ENCODE measurements at regions not wholly inside any gene's neighbourhood (a gene's known extent, or its start where the extent isn't known, plus 50 kb on each side); places are given as distances from the start of the nearest gene placed in this dataset.
"Not testable (repeated sequence)": the region's sequence is repeated elsewhere in the genome, so short reads cannot be mapped to it uniquely, and the experiment has no call there.

DNA sequence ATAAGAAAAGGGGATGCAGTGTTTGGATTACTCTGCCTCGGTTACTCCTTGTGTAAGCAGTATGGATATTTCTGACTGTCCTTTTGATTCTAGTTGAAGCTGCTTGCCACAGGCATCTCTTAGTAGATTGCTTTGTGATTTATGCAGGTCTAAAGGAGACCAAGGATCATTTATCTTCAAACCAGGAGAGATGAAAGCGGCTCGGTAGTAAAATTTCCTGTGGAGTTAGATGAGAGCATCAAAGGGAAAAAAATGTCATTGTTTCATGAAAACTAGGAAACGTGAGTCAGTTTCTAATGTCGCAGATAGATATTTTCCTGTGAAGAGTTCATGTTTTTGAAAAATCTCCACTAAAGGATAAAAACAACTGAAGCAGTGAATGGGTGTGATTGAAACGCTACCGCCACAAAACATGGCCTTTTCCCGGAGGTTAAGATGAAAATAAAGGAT lies 254.0 kb upstream of the TBL1XR1 start:
- no peak overlapping the region for H3K4me3 Mint-ChIP-seq (ENCODE audit: low read depth, unreplicated experiment)
- CTCF ChIA-PET = no interaction called here
- H3K27ac Mint-ChIP-seq (ENCODE audit: unreplicated experiment) = no peak overlapping the region
- intact Hi-C loops (cut with micrococcal nuclease; ENCODE audit: unreplicated experiment) = no loop called here
- peaks cover 2% of the 10 kb centered on the region for H3K9me3 Mint-ChIP-seq (ENCODE audit: low read depth, unreplicated experiment)
- H3K4me1 Mint-ChIP-seq (ENCODE audit: low read depth, unreplicated experiment) = peaks cover 25% of the 10 kb centered on the region
- H3K36me3 Mint-ChIP-seq (ENCODE audit: insufficient read depth, unreplicated experiment) = peaks cover 12% of the 10 kb centered on the region
- TF ChIP-seq, protein P1, sequence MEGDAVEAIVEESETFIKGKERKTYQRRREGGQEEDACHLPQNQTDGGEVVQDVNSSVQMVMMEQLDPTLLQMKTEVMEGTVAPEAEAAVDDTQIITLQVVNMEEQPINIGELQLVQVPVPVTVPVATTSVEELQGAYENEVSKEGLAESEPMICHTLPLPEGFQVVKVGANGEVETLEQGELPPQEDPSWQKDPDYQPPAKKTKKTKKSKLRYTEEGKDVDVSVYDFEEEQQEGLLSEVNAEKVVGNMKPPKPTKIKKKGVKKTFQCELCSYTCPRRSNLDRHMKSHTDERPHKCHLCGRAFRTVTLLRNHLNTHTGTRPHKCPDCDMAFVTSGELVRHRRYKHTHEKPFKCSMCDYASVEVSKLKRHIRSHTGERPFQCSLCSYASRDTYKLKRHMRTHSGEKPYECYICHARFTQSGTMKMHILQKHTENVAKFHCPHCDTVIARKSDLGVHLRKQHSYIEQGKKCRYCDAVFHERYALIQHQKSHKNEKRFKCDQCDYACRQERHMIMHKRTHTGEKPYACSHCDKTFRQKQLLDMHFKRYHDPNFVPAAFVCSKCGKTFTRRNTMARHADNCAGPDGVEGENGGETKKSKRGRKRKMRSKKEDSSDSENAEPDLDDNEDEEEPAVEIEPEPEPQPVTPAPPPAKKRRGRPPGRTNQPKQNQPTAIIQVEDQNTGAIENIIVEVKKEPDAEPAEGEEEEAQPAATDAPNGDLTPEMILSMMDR (IDR thresholded peaks at IDR 0.05; ENCODE audit: unreplicated experiment) = no peak
- DNase-seq = no peak
- H3K27me3 Mint-ChIP-seq (ENCODE audit: unreplicated experiment) = no peaks in the 10 kb centered on the region
- no TSS peak for BruUV-seq (replicated peaks)

DNA sequence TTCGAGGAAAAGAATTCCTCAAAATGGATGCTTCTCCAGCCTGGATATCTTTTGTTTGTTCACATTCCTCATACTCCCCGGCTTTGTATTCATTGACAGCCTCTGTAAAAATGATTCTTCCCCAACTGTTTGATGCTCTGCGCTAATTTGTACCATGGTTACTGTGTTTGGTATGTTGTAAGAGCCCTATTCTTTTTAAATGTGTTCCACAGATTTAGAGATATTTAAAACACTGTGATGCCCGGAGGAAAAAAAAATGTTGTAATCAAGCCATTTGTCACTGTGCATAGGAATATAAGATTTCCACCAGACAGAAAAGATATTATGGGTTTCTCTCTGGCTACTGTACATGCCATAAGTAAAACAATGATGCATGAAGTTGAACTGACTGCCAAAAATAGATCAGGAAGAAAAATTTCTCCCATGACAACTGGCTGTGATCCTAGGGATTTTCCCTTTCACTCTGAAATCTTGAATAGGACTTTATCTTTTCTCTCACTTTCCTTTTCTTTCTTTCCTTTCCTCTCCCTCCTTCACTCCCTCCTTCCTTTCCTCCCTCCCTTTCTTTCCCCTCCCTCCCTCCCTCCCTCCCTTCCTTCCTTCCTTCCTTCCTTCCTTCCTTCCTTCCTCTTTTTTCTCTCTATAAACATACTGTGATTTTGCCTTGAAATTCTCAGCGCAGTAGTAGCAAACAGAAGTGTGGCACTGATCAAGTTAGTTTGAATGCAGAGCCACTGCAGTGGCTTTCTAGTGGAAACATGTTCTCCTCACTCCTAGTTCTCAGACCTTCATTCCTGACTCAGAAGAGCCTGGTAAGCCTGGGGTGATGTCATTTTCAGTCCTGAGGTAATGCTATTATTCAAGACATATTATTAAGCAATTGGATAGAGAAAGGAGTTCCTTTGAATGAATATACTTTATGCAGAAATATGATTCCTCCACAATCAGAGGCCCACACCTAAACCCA lies 254.9 kb upstream of the TBL1XR1 start:
- intact Hi-C loops (cut with micrococcal nuclease; ENCODE audit: unreplicated experiment) = no loop called here
- Mint-ChIP-seq H3K36me3 (ENCODE audit: insufficient read depth, unreplicated experiment) (peaks cover 12% of the 10 kb centered on the region), H3K27ac (ENCODE audit: unreplicated experiment) (no peak overlapping the region), H3K4me1 (ENCODE audit: low read depth, unreplicated experiment) (peaks cover 25% of the 10 kb centered on the region), H3K27me3 (ENCODE audit: unreplicated experiment) (no peaks in the 10 kb centered on the region), H3K4me3 (ENCODE audit: low read depth, unreplicated experiment) (no peak overlapping the region), H3K9me3 (ENCODE audit: low read depth, unreplicated experiment) (peaks cover 2% of the 10 kb centered on the region)
- CTCF ChIA-PET = no interaction called here
- DNase-seq = no peak
- no TSS peak for BruUV-seq (replicated peaks)
- TF ChIP-seq, protein P1 (IDR thresholded peaks at IDR 0.05; ENCODE audit: unreplicated experiment) = no peak

DNA sequence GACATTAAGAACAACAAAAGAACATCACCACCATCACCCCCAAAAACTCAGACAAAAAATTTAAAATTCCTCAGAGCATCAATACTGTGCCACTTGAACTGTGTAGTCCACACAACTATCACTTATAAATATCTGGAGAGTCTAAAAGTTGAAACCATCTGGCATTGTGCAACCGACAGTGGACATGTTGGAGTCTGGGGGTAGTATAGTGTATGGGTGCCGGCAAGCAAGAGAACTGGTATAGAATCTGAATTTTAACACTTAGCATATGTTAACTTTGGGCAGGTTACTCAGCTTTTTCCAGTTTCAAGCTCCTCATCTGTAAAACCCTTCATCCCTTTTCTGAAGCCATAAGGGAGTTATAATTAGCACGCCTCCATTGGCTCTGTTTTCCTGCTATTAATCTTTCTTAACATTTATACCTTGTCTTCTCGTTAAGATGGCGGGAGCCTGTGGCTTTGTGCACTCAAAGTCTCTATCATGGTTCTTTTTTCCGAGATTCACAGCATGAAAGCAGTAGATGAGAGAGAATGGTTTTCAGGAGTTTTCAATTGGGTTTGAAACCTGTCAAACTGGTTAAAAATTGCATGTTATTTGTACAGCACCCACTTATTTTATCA lies 255.7 kb upstream of the TBL1XR1 start:
- TF ChIP-seq, protein P1 (IDR thresholded peaks at IDR 0.05; ENCODE audit: unreplicated experiment) = no peak
- BruUV-seq (replicated peaks) = no TSS peak
- Mint-ChIP-seq H3K4me3 (ENCODE audit: low read depth, unreplicated experiment) (no peak overlapping the region), H3K4me1 (ENCODE audit: low read depth, unreplicated experiment) (peaks cover 21% of the 10 kb centered on the region), H3K27ac (ENCODE audit: unreplicated experiment) (no peak overlapping the region), H3K36me3 (ENCODE audit: insufficient read depth, unreplicated experiment) (peaks cover 11% of the 10 kb centered on the region), H3K27me3 (ENCODE audit: unreplicated experiment) (no peaks in the 10 kb centered on the region), H3K9me3 (ENCODE audit: low read depth, unreplicated experiment) (peaks cover 2% of the 10 kb centered on the region)
- no peak for DNase-seq
- CTCF ChIA-PET = no interaction called here
- intact Hi-C loops (cut with micrococcal nuclease; ENCODE audit: unreplicated experiment) = no loop called here

DNA sequence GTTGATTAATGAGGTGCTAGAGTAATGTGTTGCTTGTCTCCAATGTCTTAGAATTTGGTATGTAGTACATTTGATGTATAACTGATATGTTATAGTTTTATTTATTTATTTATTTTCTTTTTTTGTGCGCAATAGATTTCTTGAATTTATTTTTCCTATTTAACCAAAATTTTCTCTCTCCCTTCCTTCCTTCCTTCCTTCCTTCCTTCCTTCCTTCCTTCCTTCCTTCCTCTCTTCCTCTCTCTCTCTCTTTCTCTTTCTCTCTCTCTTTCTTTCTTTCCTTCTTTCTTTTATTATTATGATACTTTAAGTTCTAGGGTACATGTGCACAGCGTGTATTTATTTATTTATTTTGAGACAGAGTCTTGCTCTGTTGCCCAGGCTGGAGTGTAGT lies 256.2 kb upstream of the TBL1XR1 start:
- Mint-ChIP-seq H3K27ac (ENCODE audit: unreplicated experiment) (no peak overlapping the region), H3K27me3 (ENCODE audit: unreplicated experiment) (no peaks in the 10 kb centered on the region), H3K4me1 (ENCODE audit: low read depth, unreplicated experiment) (peaks cover 16% of the 10 kb centered on the region), H3K9me3 (ENCODE audit: low read depth, unreplicated experiment) (peaks cover 2% of the 10 kb centered on the region), H3K4me3 (ENCODE audit: low read depth, unreplicated experiment) (no peak overlapping the region), H3K36me3 (ENCODE audit: insufficient read depth, unreplicated experiment) (peaks cover 7% of the 10 kb centered on the region)
- CTCF ChIA-PET = no interaction called here
- TF ChIP-seq, protein P1 (IDR thresholded peaks at IDR 0.05; ENCODE audit: unreplicated experiment) = no peak
- no peak for DNase-seq
- no TSS peak for BruUV-seq (replicated peaks)
- intact Hi-C loops (cut with micrococcal nuclease; ENCODE audit: unreplicated experiment) = no loop called here

DNA sequence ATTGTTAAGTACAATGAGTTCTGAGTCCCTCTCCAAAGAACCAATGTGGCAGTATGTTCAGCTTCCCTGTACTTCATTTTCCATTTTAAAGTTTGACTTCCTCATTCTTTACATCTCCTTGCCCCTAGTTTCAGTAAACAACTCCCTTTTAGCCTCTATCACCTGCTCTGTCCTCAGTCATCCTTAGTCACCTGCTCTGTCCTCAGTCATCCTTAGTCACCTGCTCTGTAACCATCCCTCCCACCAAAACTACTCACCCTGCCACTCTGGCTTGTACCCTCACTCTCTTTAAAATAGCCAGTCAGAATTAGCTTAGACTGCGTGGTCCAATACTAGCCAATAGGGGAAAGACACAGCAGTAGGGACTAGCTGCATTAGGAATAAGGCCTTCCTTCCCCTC lies 259.9 kb upstream of the TBL1XR1 start:
- DNase-seq; H3K27ac Mint-ChIP-seq (ENCODE audit: unreplicated experiment); H3K9me3 Mint-ChIP-seq (ENCODE audit: low read depth, unreplicated experiment); H3K4me3 Mint-ChIP-seq (ENCODE audit: low read depth, unreplicated experiment); CTCF ChIA-PET; H3K4me1 Mint-ChIP-seq (ENCODE audit: low read depth, unreplicated experiment); H3K27me3 Mint-ChIP-seq (ENCODE audit: unreplicated experiment); BruUV-seq (replicated peaks); intact Hi-C loops (cut with micrococcal nuclease; ENCODE audit: unreplicated experiment); H3K36me3 Mint-ChIP-seq (ENCODE audit: insufficient read depth, unreplicated experiment): not testable (repeated sequence)

All from Calu3 (cell line).